ENCODE measurements at regions not wholly inside any gene's neighbourhood (a gene's known extent, or its start where the extent isn't known, plus 50 kb on each side); places are given as distances from the start of the nearest gene placed in this dataset.
A peak's percentile ranks its signal among the peaks of the same experiment; 100 is the strongest.
"Not testable (repeated sequence)": the region's sequence is repeated elsewhere in the genome, so short reads cannot be mapped to it uniquely, and the experiment has no call there.

DNA sequence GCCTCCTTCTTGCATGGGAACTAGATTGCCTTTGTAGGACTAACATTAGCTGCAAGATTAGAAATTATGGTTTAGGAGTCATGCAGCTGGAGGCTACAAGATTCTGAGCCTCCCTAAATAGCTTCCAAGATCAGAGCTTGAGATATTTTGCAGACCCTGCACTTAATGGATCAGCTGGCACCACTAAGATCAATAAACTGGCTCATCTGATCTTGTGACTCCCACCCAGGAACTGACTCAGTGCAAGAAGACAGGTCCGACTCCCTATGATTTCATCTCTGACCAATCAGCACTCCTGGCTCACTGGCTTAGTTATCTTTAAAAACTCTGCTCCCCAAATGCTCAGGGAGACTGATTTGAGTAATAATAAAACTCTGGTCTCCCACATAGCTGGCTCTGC is 71.4 kb upstream of the CSF1 start:
- H3K27ac ChIP-seq; in situ Hi-C loops (cut with MboI; ENCODE audit: low pct_unique_long_range_greater_than_20kb in 2 of 9, low sequenced_read_pairs in 9 of 9, unreplicated experiment in 9 of 9); ATAC-seq (replicated peaks in 6 of 8); H3K4me3 ChIP-seq; H3K4me1 ChIP-seq (replicated peaks in 1 of 2): not testable (repeated sequence)
- WGBS, 10 experiments: 0 to 100% (median 83%) methylated on average over 1 of the region's 1 CpG; no CpG with 5 or more reads in 3 of the 10 experiments

- 17 to 100% (median 76%) methylated on average over 1 to 4 of the region's 4 CpGs; no CpG with 5 or more reads in 1 of the 10 experiments for WGBS, 10 experiments
- H3K4me3 ChIP-seq: no peak overlapping the region
- no peak overlapping the region for H3K27ac ChIP-seq
- in situ Hi-C loops (cut with MboI; ENCODE audit: low pct_unique_long_range_greater_than_20kb in 2 of 9, low sequenced_read_pairs in 9 of 9, unreplicated experiment in 9 of 9): no loop called here
- H3K4me1 ChIP-seq (replicated peaks in 1 of 2): no peaks in the 10 kb centered on the region
- peak in 3 of 8 experiments; percentile 26 to 51 (median 38) for ATAC-seq (replicated peaks in 6 of 8)
These were observed 71.8 kb upstream of the CSF1 start for GRCh38 chr1:109838838-109839240.

- H3K4me1 ChIP-seq (replicated peaks in 1 of 2): peaks cover 0 to under 1% of the 10 kb centered on the region in 2 donors
- WGBS, 10 experiments: 88 to 100% (median 100%) methylated on average over 1 to 2 of the region's 2 CpGs; no CpG with 5 or more reads in 2 of the 10 experiments
- no peak overlapping the region for H3K27ac ChIP-seq
- in situ Hi-C loops (cut with MboI; ENCODE audit: low pct_unique_long_range_greater_than_20kb in 2 of 9, low sequenced_read_pairs in 9 of 9, unreplicated experiment in 9 of 9): no loop called here
- H3K4me3 ChIP-seq: no peak overlapping the region
- ATAC-seq (replicated peaks in 6 of 8): no peak
These were observed 72.6 kb upstream of the CSF1 start for GRCh38 chr1:109837852-109838570.

GRCh38 chr1:109835645-109836044 is 71.9 kb upstream of the EPS8L3 start:
- H3K4me3 ChIP-seq; in situ Hi-C loops (cut with MboI; ENCODE audit: low pct_unique_long_range_greater_than_20kb in 2 of 9, low sequenced_read_pairs in 9 of 9, unreplicated experiment in 9 of 9); H3K4me1 ChIP-seq (replicated peaks in 1 of 2); ATAC-seq (replicated peaks in 6 of 8); H3K27ac ChIP-seq: not testable (repeated sequence)
- 90 to 98% (median 94%) methylated on average over 3 to 6 of the region's 6 CpGs for WGBS, 10 experiments

GRCh38 chr1:109834951-109835350 is 71.2 kb upstream of the EPS8L3 start:
- Histone ChIP-seq H3K4me1 (replicated peaks in 1 of 2) (peaks cover 3 to 5% of the 10 kb centered on the region in 2 donors), H3K4me3 (no peak overlapping the region), H3K27ac (no peak overlapping the region)
- ATAC-seq (replicated peaks in 6 of 8): no peak
- in situ Hi-C loops (cut with MboI; ENCODE audit: low pct_unique_long_range_greater_than_20kb in 2 of 9, low sequenced_read_pairs in 9 of 9, unreplicated experiment in 9 of 9): no loop called here

GRCh38 chr1:109832945-109833344 is 69.2 kb upstream of the EPS8L3 start:
- in situ Hi-C loops (cut with MboI; ENCODE audit: low pct_unique_long_range_greater_than_20kb in 2 of 9, low sequenced_read_pairs in 9 of 9, unreplicated experiment in 9 of 9): no loop called here
- WGBS, 10 experiments: 0 to 53% (median 38%) methylated on average over 2 to 5 of the region's 5 CpGs; no CpG with 5 or more reads in 2 of the 10 experiments
- peak in 2 of 8 experiments; percentile 48 to 51 for ATAC-seq (replicated peaks in 6 of 8)
- Histone ChIP-seq H3K27ac (no peak overlapping the region), H3K4me3 (no peak overlapping the region), H3K4me1 (replicated peaks in 1 of 2) (peaks cover 3 to 5% of the 10 kb centered on the region in 2 donors)

DNA sequence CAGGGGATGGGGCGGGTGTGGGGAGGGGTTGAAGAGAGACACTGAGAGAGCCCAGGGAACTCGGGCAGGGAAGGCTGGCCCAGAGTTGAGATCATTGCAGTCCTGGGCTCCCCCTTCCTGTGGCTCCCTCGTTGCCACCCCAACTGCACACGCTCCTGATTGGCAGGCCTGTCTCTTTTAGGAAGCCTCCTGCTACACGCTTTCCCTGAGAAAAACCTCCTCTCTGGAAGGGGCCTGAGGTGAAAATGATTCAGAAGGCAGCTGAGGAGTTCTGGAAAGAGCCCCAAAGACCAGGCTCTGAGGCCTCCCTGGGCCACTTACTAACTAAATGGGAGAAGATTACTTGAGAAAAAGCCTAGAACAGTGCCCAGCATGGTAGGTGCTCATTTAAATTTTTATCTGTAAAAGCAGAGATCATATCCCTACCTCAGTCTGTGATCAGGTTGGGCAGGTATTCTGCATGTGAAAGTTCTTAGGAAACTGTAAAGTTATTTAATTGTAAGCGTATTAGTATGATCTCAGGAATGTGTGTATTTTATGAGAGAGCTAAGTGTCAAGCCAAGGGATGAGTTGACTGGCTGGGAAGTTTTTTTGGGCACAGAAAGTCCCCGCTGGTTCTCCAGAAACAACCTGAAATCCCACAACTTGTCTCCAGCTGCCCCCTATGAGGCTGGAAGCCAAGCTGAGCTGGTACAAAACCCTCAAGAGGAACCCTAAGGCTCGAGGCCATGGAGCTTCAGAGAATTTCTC is 65.2 kb upstream of the EPS8L3 start:
- in situ Hi-C loops (cut with MboI; ENCODE audit: low pct_unique_long_range_greater_than_20kb in 2 of 9, low sequenced_read_pairs in 9 of 9, unreplicated experiment in 9 of 9): no loop called here
- Histone ChIP-seq H3K4me3 (no peak overlapping the region), H3K27ac (no peak overlapping the region), H3K4me1 (replicated peaks in 1 of 2) (peaks cover 3 to 5% of the 10 kb centered on the region in 2 donors)
- ATAC-seq (replicated peaks in 6 of 8): no peak
- 0 to 90% (median 75%) methylated on average over 1 to 7 of the region's 8 CpGs; no CpG with 5 or more reads in 3 of the 10 experiments for WGBS, 10 experiments

DNA sequence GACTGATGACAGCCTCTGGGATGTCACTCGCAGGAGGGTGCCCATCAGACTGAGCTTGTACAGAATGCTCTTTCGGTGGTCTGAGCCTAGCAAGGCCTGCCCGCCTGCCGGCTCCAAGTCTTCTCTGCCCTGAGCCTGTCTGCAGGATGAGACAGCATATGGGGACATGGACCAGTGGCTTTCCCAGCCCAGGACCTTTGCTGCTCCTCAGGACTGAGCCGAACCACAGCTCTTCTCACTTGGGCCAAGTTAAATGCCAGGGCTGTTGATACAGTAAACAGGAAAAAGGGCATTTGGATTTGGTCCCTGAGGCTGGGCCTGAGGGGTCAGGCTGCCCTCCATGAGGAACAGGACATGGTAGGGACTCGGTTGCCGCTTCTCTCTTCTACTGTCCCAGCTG is 64.3 kb upstream of the EPS8L3 start:
- in situ Hi-C loops (cut with MboI; ENCODE audit: low pct_unique_long_range_greater_than_20kb in 2 of 9, low sequenced_read_pairs in 9 of 9, unreplicated experiment in 9 of 9): no loop called here

GRCh38 chr1:109827466-109827865 is 63.7 kb upstream of the EPS8L3 start:
- in situ Hi-C loops (cut with MboI; ENCODE audit: low pct_unique_long_range_greater_than_20kb in 2 of 9, low sequenced_read_pairs in 9 of 9, unreplicated experiment in 9 of 9): no loop called here
- ATAC-seq (replicated peaks in 6 of 8): no peak
- no peak overlapping the region for H3K4me3 ChIP-seq
- H3K27ac ChIP-seq: no peak overlapping the region
- 37 to 100% (median 84%) methylated on average over 1 to 4 of the region's 4 CpGs; no CpG with 5 or more reads in 2 of the 10 experiments for WGBS, 10 experiments
- peaks cover 0 to 1% of the 10 kb centered on the region in 2 donors for H3K4me1 ChIP-seq (replicated peaks in 1 of 2)

More for the DNA sequence above, 64.3 kb upstream of the EPS8L3 start:
- 90 to 100% (median 96%) methylated on average over 1 to 7 of the region's 7 CpGs; no CpG with 5 or more reads in 2 of the 10 experiments for WGBS, 10 experiments
- Histone ChIP-seq H3K27ac (no peak overlapping the region), H3K4me1 (replicated peaks in 1 of 2) (peaks cover 3 to 5% of the 10 kb centered on the region in 2 donors), H3K4me3 (no peak overlapping the region)
- no peak for ATAC-seq (replicated peaks in 6 of 8)

DNA sequence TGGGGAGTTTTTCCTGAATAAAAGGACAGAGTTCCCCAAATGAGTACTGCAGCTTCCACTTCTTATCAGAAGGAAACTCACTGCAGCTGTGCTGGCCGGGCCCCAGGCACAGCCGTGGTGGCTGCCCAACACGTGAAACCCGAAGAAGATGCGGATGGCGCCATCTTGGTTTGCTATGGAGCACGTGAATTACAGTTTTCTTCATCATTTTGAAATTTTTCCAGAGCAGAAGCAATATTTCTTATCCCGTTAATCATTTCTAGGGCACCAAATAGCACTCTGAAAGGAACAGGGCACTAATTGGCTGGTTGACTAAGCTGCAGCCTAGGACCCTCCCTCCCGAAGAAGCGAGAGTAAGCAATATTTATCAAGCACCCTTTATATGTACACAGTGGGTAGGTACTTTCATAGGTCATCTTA is 63.2 kb upstream of the EPS8L3 start:
- in situ Hi-C loops (cut with MboI; ENCODE audit: low pct_unique_long_range_greater_than_20kb in 2 of 9, low sequenced_read_pairs in 9 of 9, unreplicated experiment in 9 of 9): no loop called here
- Histone ChIP-seq H3K4me1 (replicated peaks in 1 of 2) (no peaks in the 10 kb centered on the region), H3K27ac (no peak overlapping the region), H3K4me3 (no peak overlapping the region)
- 86 to 100% (median 95%) methylated on average over 1 to 9 of the region's 10 CpGs for WGBS, 10 experiments
- no peak for ATAC-seq (replicated peaks in 6 of 8)

DNA sequence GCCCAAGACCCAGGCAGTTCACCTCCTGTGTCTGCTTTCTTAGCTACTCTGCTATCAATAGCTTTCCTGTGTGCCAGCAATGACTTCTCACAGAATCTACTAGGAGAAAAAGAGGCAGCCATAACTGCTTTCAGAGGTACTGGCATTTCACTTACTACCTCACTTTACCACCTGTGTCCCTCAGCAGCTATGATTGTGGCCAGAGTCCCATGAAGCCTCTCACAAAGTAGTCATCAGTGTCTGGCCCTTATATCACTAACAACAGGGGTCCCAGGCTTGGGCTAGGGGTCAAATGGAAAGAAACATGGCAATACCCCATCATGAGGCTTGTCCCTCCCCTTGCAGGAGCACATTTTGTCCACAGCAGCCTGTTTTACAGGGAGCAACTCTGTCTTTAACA is 62.7 kb upstream of the EPS8L3 start:
- H3K27ac ChIP-seq: no peak overlapping the region
- H3K4me1 ChIP-seq (replicated peaks in 1 of 2): no peaks in the 10 kb centered on the region
- in situ Hi-C loops (cut with MboI; ENCODE audit: low pct_unique_long_range_greater_than_20kb in 2 of 9, low sequenced_read_pairs in 9 of 9, unreplicated experiment in 9 of 9): no loop called here
- ATAC-seq (replicated peaks in 6 of 8): no peak
- H3K4me3 ChIP-seq: no peak overlapping the region

- peak in 2 of 8 experiments; percentile 4 to 18 for ATAC-seq (replicated peaks in 6 of 8)
- in situ Hi-C loops (cut with MboI; ENCODE audit: low pct_unique_long_range_greater_than_20kb in 2 of 9, low sequenced_read_pairs in 9 of 9, unreplicated experiment in 9 of 9): no loop called here
These were observed 60.8 kb upstream of the EPS8L3 start for GRCh38 chr1:109824349-109825115.

More at GRCh38 chr1:109824349-109825115, 60.8 kb upstream of the EPS8L3 start:
- Histone ChIP-seq H3K4me3 (no peak overlapping the region), H3K4me1 (replicated peaks in 1 of 2) (no peaks in the 10 kb centered on the region), H3K27ac (no peak overlapping the region)
- 20 to 96% (median 87%) methylated on average over 2 to 12 of the region's 12 CpGs; no CpG with 5 or more reads in 2 of the 10 experiments for WGBS, 10 experiments
